Coronary artery (tissue), 2 donors: ENCODE measurements at regions not wholly inside any gene's neighbourhood (a gene's known extent, or its start where the extent isn't known, plus 50 kb on each side); places are given as distances from the start of the nearest gene placed in this dataset.
"Not testable (repeated sequence)": the region's sequence is repeated elsewhere in the genome, so short reads cannot be mapped to it uniquely, and the experiment has no call there.

ENCODE experiments used
- DNase-seq: peaks from one replicate; pipeline ENCODE4 v3.0.0-alpha.2; 2017; ENCODE audit warnings: low spot score
- H3K27ac ChIP-seq, 2 donors: fragments of 200-600 bp; sonication (generic); one replicate each; pipeline ENCODE4 v1.5.1; 2016 to 2019
- H3K4me3 ChIP-seq: fragments of 200-600 bp; sonication (generic); 2 replicates; pipeline ENCODE4 v1.5.1; 2016; ENCODE audit warnings: mild to moderate bottlenecking, moderate library complexity
- CTCF ChIP-seq: fragments of 200-600 bp; sonication (generic); IDR thresholded peaks from one replicate; pipeline ENCODE4 v1.5.1; 2019; ENCODE audit warnings: antibody characterized with exemption

GRCh38 chr3:188979248-188979647, 192.5 kb upstream of the TPRG1 start:
- no peak for TF ChIP-seq CTCF
- DNase-seq, result no peak
- peak overlapping the region in 1 of 2 donors; percentile 50 for H3K27ac ChIP-seq
- H3K4me3 ChIP-seq, result no peak overlapping the region

GRCh38 chr3:188979669-188980310, 192.0 kb upstream of the TPRG1 start:
- H3K27ac ChIP-seq, result no peak overlapping the region
- TF ChIP-seq CTCF, result no peak
- DNase-seq, result no peak
- no peak overlapping the region for H3K4me3 ChIP-seq

GRCh38 chr3:188993181-188993580, 178.6 kb upstream of the TPRG1 start:
- DNase-seq, result no peak
- H3K4me3 ChIP-seq, result no peak overlapping the region
- TF ChIP-seq CTCF, result no peak

GRCh38 chr3:189001559-189001958, 170.2 kb upstream of the TPRG1 start:
- no peak for DNase-seq
- Histone ChIP-seq H3K4me3 (no peak overlapping the region), H3K27ac (no peak overlapping the region)
- TF ChIP-seq CTCF, result no peak

More at GRCh38 chr3:188993181-188993580, 178.6 kb upstream of the TPRG1 start:
- H3K27ac ChIP-seq, result no peak overlapping the region

- Histone ChIP-seq H3K27ac (no peak overlapping the region), H3K4me3 (no peak overlapping the region)
- TF ChIP-seq CTCF, result no peak
- no peak for DNase-seq
Measured at GRCh38 chr3:189003410-189003809, 168.4 kb upstream of the TPRG1 start.

- H3K4me3 ChIP-seq, result no peak overlapping the region
- no peak overlapping the region for H3K27ac ChIP-seq
- TF ChIP-seq CTCF, result no peak
- no peak for DNase-seq
Measured at GRCh38 chr3:189013224-189013888, 158.4 kb upstream of the TPRG1 start.

GRCh38 chr3:189014526-189014925, 157.2 kb upstream of the TPRG1 start:
- no peak overlapping the region for H3K27ac ChIP-seq

GRCh38 chr3:189022576-189023466, 148.9 kb upstream of the TPRG1 start:
- DNase-seq, H3K4me3 ChIP-seq, H3K27ac ChIP-seq: not testable (repeated sequence)

More at GRCh38 chr3:189014526-189014925, 157.2 kb upstream of the TPRG1 start:
- no peak for DNase-seq
- H3K4me3 ChIP-seq, result no peak overlapping the region
- TF ChIP-seq CTCF, result no peak
